HepG2 (cell line): ENCODE measurements at regions not wholly inside any gene's neighbourhood (a gene's known extent, or its start where the extent isn't known, plus 50 kb on each side); places are given as distances from the start of the nearest gene placed in this dataset.

ENCODE experiments used
- ATAC-seq: fragments of 200-7000 bp; cut with Tn5 transposase; 3 replicates; pipeline ENCODE4 v1.9.1; 2020; ENCODE audit warnings: mild to moderate bottlenecking, moderate library complexity
- BruUV-seq: library from RNA; stranded (reverse); fragments of 400-500 nt; replicated peaks from 2 replicates; lab custom pipeline; 2021; lab: Mats Ljungman, UMichigan
- CTCF ChIA-PET: fragments of 300-600 bp; formaldehyde crosslinking; extraction: SDS; loops from one replicate; lab custom pipeline; 2021; ENCODE audit warnings: low total read pairs, inconsistent platforms, low intra/inter-chr PET ratio; lab: Yijun Ruan, JAX
- POLR2A ChIA-PET: fragments of 350-600 bp; sonication (Branson Sonifier 250); formaldehyde crosslinking; loops from one replicate; lab custom pipeline; 2020; ENCODE audit warnings: antibody characterized with exemption, inconsistent platforms; lab: Yijun Ruan, JAX
- DNase-seq: peaks from one replicate; pipeline ENCODE4 v3.0.0-alpha.2; 2015; ENCODE audit warnings: low spot score
- FAIRE-seq: peaks from 3 replicates; lab custom pipeline; 2011; peaks lifted over from hg19 to GRCh38; lab: Jason Lieb, UNC
- H2AFZ ChIP-seq: one replicate; pipeline ENCODE4 v1.6.1; 2011; ENCODE audit warnings: low read length, inconsistent platforms
- H3K27ac ChIP-seq: fragments of 300-600 bp; 3 replicates; pipeline ENCODE4 v1.8.0; 2011; ENCODE audit warnings: mixed run types, mild to moderate bottlenecking, mixed read lengths, low read length, inconsistent platforms; ENCODE audit not compliant: insufficient read depth; ENCODE audit errors: extremely low read length
- H3K27me3 ChIP-seq, 2 experiments: fragments of 200-600 bp in 1 of 2; 2 replicates in 1 of 2; 3 replicates in 1 of 2; pipeline versions ENCODE4 v1.6.0 to v1.8.0; 2011; ENCODE audit warnings: low read length in 2 of 2, mild to moderate bottlenecking in 2 of 2, moderate library complexity in 2 of 2, inconsistent platforms in 1 of 2; ENCODE audit not compliant: insufficient read depth in 2 of 2, control insufficient read depth in 1 of 2
- H3K36me3 ChIP-seq, 2 experiments: fragments of 200-600 bp in 1 of 2; replicated peaks in 1 of 2; 2 replicates in 1 of 2; 3 replicates in 1 of 2; pipeline versions ENCODE4 v1.5.1 to v1.8.0; 2011; ENCODE audit warnings: low read length in 2 of 2, inconsistent platforms in 1 of 2; ENCODE audit not compliant: insufficient read depth in 2 of 2, control insufficient read depth in 1 of 2
- H3K4me1 ChIP-seq: 2 replicates; pipeline ENCODE4 v1.5.1; 2012; ENCODE audit warnings: low read length, inconsistent platforms; ENCODE audit not compliant: insufficient read depth
- H3K4me2 ChIP-seq: 2 replicates; pipeline ENCODE4 v1.6.0; 2011; ENCODE audit warnings: low read depth, low read length, inconsistent platforms
- H3K4me3 ChIP-seq, 3 experiments: fragments of 200-600 bp in 1 of 3; sonication (generic), shearing (Covaris generic) in 1 of 3; replicated peaks in 1 of 3; 2 replicates each; pipeline ENCODE4 v1.5.1; 2011 to 2016; ENCODE audit warnings: low read length in 3 of 3, inconsistent platforms in 2 of 3, low read depth in 2 of 3, mild to moderate bottlenecking in 2 of 3, control low read depth in 1 of 3, mixed read lengths in 1 of 3; ENCODE audit not compliant: insufficient read depth in 1 of 3
- H3K79me2 ChIP-seq: one replicate; pipeline ENCODE4 v1.6.1; 2011; ENCODE audit warnings: low read length, inconsistent platforms; ENCODE audit not compliant: insufficient read depth
- H3K9ac ChIP-seq: 2 replicates; pipeline ENCODE4 v1.6.0; 2011; ENCODE audit warnings: mild to moderate bottlenecking, low read depth, low read length, inconsistent platforms; ENCODE audit not compliant: insufficient read depth
- H3K9me3 ChIP-seq: 2 replicates; pipeline ENCODE4 v1.5.1; 2012; ENCODE audit warnings: mild to moderate bottlenecking, low read length
- H4K20me1 ChIP-seq: 2 replicates; pipeline ENCODE4 v1.6.0; 2011; ENCODE audit warnings: inconsistent platforms, mild to moderate bottlenecking, low read length, moderate library complexity; ENCODE audit not compliant: insufficient read depth
- BHLHE40 ChIP-seq: IDR thresholded peaks from 2 replicates; pipeline ENCODE4 v1.6.1; 2011; ENCODE audit warnings: low read length, improper control_type of control experiment
- CENPT ChIP-seq: sonication (generic); formaldehyde crosslinking; IDR thresholded peaks from 2 replicates; pipeline ENCODE4 v1.8.0; 2022; ENCODE audit warnings: low read depth, mild to moderate bottlenecking, moderate library complexity, missing genetic modification reagents
- FOXP1 ChIP-seq, 2 experiments: fragments of 450-650 bp in 1 of 2; IDR thresholded peaks; 2 replicates each; pipeline ENCODE4 v1.6.1; 2017 to 2018; ENCODE audit warnings: antibody characterized with exemption in 1 of 2
- GABPB1 ChIP-seq: IDR thresholded peaks from 2 replicates; pipeline ENCODE4 v1.6.1; 2016; ENCODE audit warnings: mild to moderate bottlenecking, missing genetic modification reagents, moderate library complexity, missing compliant biosample characterization
- HES4 ChIP-seq: sonication (generic); formaldehyde crosslinking; IDR thresholded peaks from 2 replicates; pipeline ENCODE4 v1.9.0; 2021; ENCODE audit warnings: mild to moderate bottlenecking, missing genetic modification reagents, borderline replicate concordance
- IRF1 ChIP-seq: sonication (generic); formaldehyde crosslinking; IDR thresholded peaks from 2 replicates; pipeline ENCODE4 v1.4.0; 2020; ENCODE audit warnings: low read depth, mild to moderate bottlenecking, missing genetic modification reagents
- JUN ChIP-seq: sonication (generic); formaldehyde crosslinking; IDR thresholded peaks from 2 replicates; pipeline ENCODE4 v1.4.0; 2020; ENCODE audit warnings: mild to moderate bottlenecking, missing genetic modification reagents
- LRRFIP1 ChIP-seq: sonication (generic); formaldehyde crosslinking; conservative IDR thresholded peaks from 2 replicates; pipeline ENCODE4 v1.4.0; 2020; ENCODE audit warnings: missing genetic modification reagents
- MLLT10 ChIP-seq: sonication (generic); formaldehyde crosslinking; IDR thresholded peaks from 2 replicates; pipeline ENCODE4 v1.4.0; 2020; ENCODE audit warnings: missing genetic modification reagents
- TCF7L2 ChIP-seq: IDR thresholded peaks from 2 replicates; pipeline ENCODE4 v1.6.1; 2011; ENCODE audit warnings: mild to moderate bottlenecking, low read depth, low read length, moderate library complexity
- ZHX1 ChIP-seq: sonication (generic); formaldehyde crosslinking; IDR thresholded peaks from 2 replicates; pipeline ENCODE4 v1.8.1; 2022; ENCODE audit warnings: low read depth, mild to moderate bottlenecking, missing genetic modification reagents
- ZNF337 ChIP-seq: sonication (generic); formaldehyde crosslinking; IDR thresholded peaks from 2 replicates; pipeline ENCODE4 v1.5.1; 2020; ENCODE audit warnings: missing genetic modification reagents, low read depth, mild to moderate bottlenecking, borderline replicate concordance
- WGBS: methylation state at CpG from one replicate; pipeline ENCODE4 v1.1.6; 2017; ENCODE audit warnings: low lambda C conversion rate; 5-methylcytosine and 5-hydroxymethylcytosine counted together
- in situ Hi-C: cut with HindIII; loops from 2 replicates; pipeline ENCODE4 v1.10.0; 2017; ENCODE audit warnings: low pct_unique_long_range_greater_than_20kb; ENCODE audit not compliant: extremely low pct_ligation_motif_present
- intact Hi-C: fragments of 100-400 bp; cut with micrococcal nuclease; formaldehyde crosslinking; loops from one replicate; pipeline ENCODE4 v1.10.0; 2022; ENCODE audit not compliant: unreplicated experiment
- TF ChIP-seq, protein P1 (sequence below): sonication (generic); formaldehyde crosslinking; IDR thresholded peaks from 2 replicates; pipeline ENCODE4 v1.9.0; 2021; ENCODE audit warnings: missing genetic modification reagents, borderline replicate concordance
- TF ChIP-seq, protein P2 (sequence below): sonication (generic); formaldehyde crosslinking; IDR thresholded peaks from 2 replicates; pipeline ENCODE4 v1.5.0; 2020; ENCODE audit warnings: mild to moderate bottlenecking, missing genetic modification reagents, borderline replicate concordance

DNA sequence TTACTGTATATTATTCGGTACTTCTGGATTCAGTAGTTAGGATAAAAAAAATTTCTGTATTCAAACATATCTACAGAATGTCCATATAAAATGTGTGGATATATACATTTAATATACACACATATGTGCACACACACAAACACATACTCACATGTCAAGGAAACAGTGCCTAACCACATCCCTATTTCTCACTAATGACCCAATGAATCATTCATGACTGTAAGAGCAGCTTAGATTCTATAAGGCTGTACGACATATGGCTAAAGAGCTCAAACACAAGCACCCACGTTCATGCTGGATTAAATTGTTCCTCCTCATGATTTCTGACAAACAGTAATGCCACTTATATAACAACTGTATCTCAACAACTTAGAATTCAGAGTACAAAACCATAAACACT, 457.3 kb downstream of the ADCYAP1 start:
- ChIA-PET POLR2A (no interaction called here), CTCF (no interaction called here)
- Histone ChIP-seq H3K4me3 (no peak overlapping the region), H3K36me3 (no peaks in the 10 kb centered on the region), H3K79me2 (no peaks in the 10 kb centered on the region), H3K9me3 (no peaks in the 10 kb centered on the region), H3K4me1 (no peaks in the 10 kb centered on the region), H2AFZ (no peak overlapping the region), H3K4me2 (no peak overlapping the region), H4K20me1 (no peaks in the 10 kb centered on the region), H3K27me3 (no peaks in the 10 kb centered on the region), H3K27ac (no peak overlapping the region), H3K9ac (no peak overlapping the region)
- DNase-seq (no peak), ATAC-seq (no peak), FAIRE-seq (no peak)
- WGBS, result 13% methylated on average over 3 of the region's 3 CpGs
- TF ChIP-seq IRF1 (CRISPR knock-in tag), result no peak
- TF ChIP-seq, protein P1, sequence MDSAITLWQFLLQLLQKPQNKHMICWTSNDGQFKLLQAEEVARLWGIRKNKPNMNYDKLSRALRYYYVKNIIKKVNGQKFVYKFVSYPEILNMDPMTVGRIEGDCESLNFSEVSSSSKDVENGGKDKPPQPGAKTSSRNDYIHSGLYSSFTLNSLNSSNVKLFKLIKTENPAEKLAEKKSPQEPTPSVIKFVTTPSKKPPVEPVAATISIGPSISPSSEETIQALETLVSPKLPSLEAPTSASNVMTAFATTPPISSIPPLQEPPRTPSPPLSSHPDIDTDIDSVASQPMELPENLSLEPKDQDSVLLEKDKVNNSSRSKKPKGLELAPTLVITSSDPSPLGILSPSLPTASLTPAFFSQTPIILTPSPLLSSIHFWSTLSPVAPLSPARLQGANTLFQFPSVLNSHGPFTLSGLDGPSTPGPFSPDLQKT (CRISPR knock-in tag), result no peak
- TF ChIP-seq, protein P2, sequence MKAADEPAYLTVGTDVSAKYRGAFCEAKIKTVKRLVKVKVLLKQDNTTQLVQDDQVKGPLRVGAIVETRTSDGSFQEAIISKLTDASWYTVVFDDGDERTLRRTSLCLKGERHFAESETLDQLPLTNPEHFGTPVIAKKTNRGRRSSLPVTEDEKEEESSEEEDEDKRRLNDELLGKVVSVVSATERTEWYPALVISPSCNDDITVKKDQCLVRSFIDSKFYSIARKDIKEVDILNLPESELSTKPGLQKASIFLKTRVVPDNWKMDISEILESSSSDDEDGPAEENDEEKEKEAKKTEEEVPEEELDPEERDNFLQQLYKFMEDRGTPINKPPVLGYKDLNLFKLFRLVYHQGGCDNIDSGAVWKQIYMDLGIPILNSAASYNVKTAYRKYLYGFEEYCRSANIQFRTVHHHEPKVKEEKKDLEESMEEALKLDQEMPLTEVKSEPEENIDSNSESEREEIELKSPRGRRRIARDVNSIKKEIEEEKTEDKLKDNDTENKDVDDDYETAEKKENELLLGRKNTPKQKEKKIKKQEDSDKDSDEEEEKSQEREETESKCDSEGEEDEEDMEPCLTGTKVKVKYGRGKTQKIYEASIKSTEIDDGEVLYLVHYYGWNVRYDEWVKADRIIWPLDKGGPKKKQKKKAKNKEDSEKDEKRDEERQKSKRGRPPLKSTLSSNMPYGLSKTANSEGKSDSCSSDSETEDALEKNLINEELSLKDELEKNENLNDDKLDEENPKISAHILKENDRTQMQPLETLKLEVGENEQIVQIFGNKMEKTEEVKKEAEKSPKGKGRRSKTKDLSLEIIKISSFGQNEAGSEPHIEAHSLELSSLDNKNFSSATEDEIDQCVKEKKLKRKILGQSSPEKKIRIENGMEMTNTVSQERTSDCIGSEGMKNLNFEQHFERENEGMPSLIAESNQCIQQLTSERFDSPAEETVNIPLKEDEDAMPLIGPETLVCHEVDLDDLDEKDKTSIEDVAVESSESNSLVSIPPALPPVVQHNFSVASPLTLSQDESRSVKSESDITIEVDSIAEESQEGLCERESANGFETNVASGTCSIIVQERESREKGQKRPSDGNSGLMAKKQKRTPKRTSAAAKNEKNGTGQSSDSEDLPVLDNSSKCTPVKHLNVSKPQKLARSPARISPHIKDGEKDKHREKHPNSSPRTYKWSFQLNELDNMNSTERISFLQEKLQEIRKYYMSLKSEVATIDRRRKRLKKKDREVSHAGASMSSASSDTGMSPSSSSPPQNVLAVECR, result no peak
- TF ChIP-seq ZNF337 (CRISPR knock-in tag), result no peak
- TF ChIP-seq HES4 (CRISPR knock-in tag), result no peak
- TF ChIP-seq LRRFIP1 (CRISPR knock-in tag), result no peak
- no peak for TF ChIP-seq GABPB1
- TF ChIP-seq CENPT, result no peak
- TF ChIP-seq ZHX1 (CRISPR knock-in tag), result no peak
- no peak for TF ChIP-seq FOXP1 (IDR thresholded peaks at IDR 0.05)
- no peak for TF ChIP-seq FOXP1 (CRISPR knock-in tag; IDR thresholded peaks at IDR 0.05)
- no peak for TF ChIP-seq JUN (CRISPR knock-in tag)
- no peak for TF ChIP-seq BHLHE40
- no peak for TF ChIP-seq MLLT10 (CRISPR knock-in tag)
- no peak for TF ChIP-seq TCF7L2
- intact Hi-C loops, result no loop called here
- no TSS peak for BruUV-seq
- in situ Hi-C loops, result no loop called here
